ENCODE measurements at regions not wholly inside any gene's neighbourhood (a gene's known extent, or its start where the extent isn't known, plus 50 kb on each side); places are given as distances from the start of the nearest gene placed in this dataset.
"Not testable (repeated sequence)": the region's sequence is repeated elsewhere in the genome, so short reads cannot be mapped to it uniquely, and the experiment has no call there.

- no peak for DNase-seq
Measured at GRCh38 chr12:107144441-107144840, 51.1 kb upstream of the CRY1 start.

- DNase-seq = no peak
Measured at GRCh38 chr12:107144990-107145389, 51.6 kb upstream of the CRY1 start.

- no peak for DNase-seq
Measured at GRCh38 chr12:107145397-107145796, 52.0 kb upstream of the CRY1 start.

GRCh38 chr12:107148107-107148506, 54.8 kb upstream of the CRY1 start:
- no peak for DNase-seq

- no peak for DNase-seq
Measured at GRCh38 chr12:107152315-107152714, 59.0 kb upstream of the CRY1 start.

GRCh38 chr12:107159384-107159900, 66.1 kb upstream of the CRY1 start:
- no peak for DNase-seq

- no peak for DNase-seq
Measured at GRCh38 chr12:107163413-107163812, 70.1 kb upstream of the CRY1 start.

GRCh38 chr12:107164392-107164791, 71.0 kb upstream of the CRY1 start:
- DNase-seq = no peak

GRCh38 chr12:107165581-107165980, 72.2 kb upstream of the CRY1 start:
- DNase-seq = no peak

- no peak for DNase-seq
Measured at GRCh38 chr12:107167756-107168155, 74.4 kb upstream of the CRY1 start.

- no peak for DNase-seq
Measured at GRCh38 chr12:107169200-107169599, 75.9 kb upstream of the CRY1 start.

- no peak for DNase-seq
Measured at GRCh38 chr12:107178776-107179175, 85.4 kb upstream of the CRY1 start.

GRCh38 chr12:107179871-107180270, 86.5 kb upstream of the CRY1 start:
- DNase-seq = no peak

GRCh38 chr12:107180272-107180671, 86.9 kb upstream of the CRY1 start:
- no peak for DNase-seq

- DNase-seq = no peak
Measured at GRCh38 chr12:107184359-107184930, 91.1 kb upstream of the CRY1 start.

- DNase-seq = no peak
Measured at GRCh38 chr12:107196681-107197080, 103.3 kb upstream of the CRY1 start.

GRCh38 chr12:107200394-107200793, 107.0 kb upstream of the CRY1 start:
- DNase-seq = no peak

- DNase-seq = no peak
Measured at GRCh38 chr12:107207931-107208525, 114.7 kb upstream of the CRY1 start.

GRCh38 chr12:107209700-107210099, 116.4 kb upstream of the CRY1 start:
- DNase-seq = not testable (repeated sequence)

- DNase-seq = not testable (repeated sequence)
Measured at GRCh38 chr12:107214373-107214773, 121.0 kb upstream of the CRY1 start.

GRCh38 chr12:107216411-107216810, 123.1 kb upstream of the CRY1 start:
- not testable (repeated sequence) for DNase-seq

- no peak for DNase-seq
Measured at GRCh38 chr12:107219301-107219700, 126.0 kb upstream of the CRY1 start.

- DNase-seq = no peak
Measured at GRCh38 chr12:107221913-107222312, 128.6 kb upstream of the CRY1 start.

GRCh38 chr12:107223821-107224220, 130.5 kb upstream of the CRY1 start:
- no peak for DNase-seq

- no peak for DNase-seq
Measured at GRCh38 chr12:107225635-107226034, 132.3 kb upstream of the CRY1 start.

Data from inflammatory macrophage (primary cell).